Gastrocnemius medialis (tissue), 4 donors: ENCODE measurements at regions not wholly inside any gene's neighbourhood (a gene's known extent, or its start where the extent isn't known, plus 50 kb on each side); places are given as distances from the start of the nearest gene placed in this dataset.

ENCODE experiments used
- ATAC-seq, 2 donors: fragments of 150-250 bp; one replicate each; pipeline ENCODE4 v1.9.1; 2016
- DNase-seq, 2 donors: peaks; one replicate each; pipeline ENCODE4 v3.0.0-alpha.2; 2019
- H3K27ac ChIP-seq, 4 donors: fragments of 200-600 bp; sonication (generic); 1 replicate in 1 of 4; 2 replicates in 3 of 4; pipeline ENCODE4 v1.5.1; 2016 to 2018; ENCODE audit warnings: mild to moderate bottlenecking in 2 of 4, moderate library complexity in 1 of 4
- H3K27me3 ChIP-seq, 3 donors: fragments of 200-600 bp; sonication (generic) in 2 of 3; 1 replicate in 1 of 3; 2 replicates in 2 of 3; pipeline versions ENCODE4 v1.5.1 to v1.6.0; 2016 to 2019; ENCODE audit warnings: mild to moderate bottlenecking in 1 of 3, moderate library complexity in 1 of 3
- H3K36me3 ChIP-seq, 2 donors: fragments of 200-600 bp; sonication (generic) in 1 of 2; one replicate each; pipeline ENCODE4 v1.5.1; 2017 to 2018
- H3K4me1 ChIP-seq, 2 donors: fragments of 200-600 bp; sonication (generic) in 1 of 2; one replicate each; pipeline ENCODE4 v1.5.1; 2016 to 2017; ENCODE audit warnings: mild to moderate bottlenecking in 2 of 2
- H3K4me3 ChIP-seq, 4 donors: fragments of 200-600 bp; sonication (generic) in 3 of 4; 1 replicate in 1 of 4; 2 replicates in 3 of 4; pipeline ENCODE4 v1.5.1; 2016 to 2019; ENCODE audit warnings: mild to moderate bottlenecking in 2 of 4
- H3K9me3 ChIP-seq, 3 donors: fragments of 200-600 bp; sonication (generic) in 2 of 3; 1 replicate in 1 of 3; 2 replicates in 2 of 3; pipeline ENCODE4 v1.5.1; 2016 to 2019
- CTCF ChIP-seq, 5 experiments: fragments of 450-650 bp in 3 of 5; fragments of 200-600 bp in 2 of 5; sonication (generic) in 2 of 5; IDR thresholded peaks in 4 of 5; conservative IDR thresholded peaks in 1 of 5; 1 replicate in 4 of 5; 2 replicates in 1 of 5; pipeline ENCODE4 v1.5.1; 2016 to 2019; ENCODE audit warnings: antibody characterized with exemption in 5 of 5, mild to moderate bottlenecking in 3 of 5, moderate library complexity in 3 of 5
- POLR2A ChIP-seq, 2 donors: fragments of 450-650 bp; IDR thresholded peaks; one replicate each; pipeline ENCODE4 v1.6.1; 2017; ENCODE audit warnings: antibody characterized with exemption in 2 of 2, mild to moderate bottlenecking in 2 of 2, moderate library complexity in 2 of 2
- in situ Hi-C, 4 donors: fragments of 200-750 bp; cut with MboI; loops; one replicate each; pipeline versions ENCODE4 v1.15.0 to v1.8.0; 2017; ENCODE audit warnings: low sequenced_read_pairs in 4 of 4
- intact Hi-C: fragments of 100-400 bp; cut with DNase I; formaldehyde crosslinking; loops from one replicate; pipeline ENCODE4 v1.15.1; 2023; ENCODE audit warnings: low total_unique reads

- Histone ChIP-seq H3K27ac (no peak overlapping the region), H3K9me3 (no peaks in the 10 kb centered on the region), H3K36me3 (no peaks in the 10 kb centered on the region), H3K4me3 (no peak overlapping the region), H3K4me1 (no peaks in the 10 kb centered on the region), H3K27me3 (no peaks in the 10 kb centered on the region)
- intact Hi-C loops, result no loop called here
- TF ChIP-seq POLR2A (IDR thresholded peaks at IDR 0.05) (no peak), CTCF (IDR thresholded peaks at IDR 0.05 in 4 of 5, conservative IDR thresholded peaks at IDR 0.05 in 1 of 5) (no peak)
- ATAC-seq (no peak), DNase-seq (no peak)
- in situ Hi-C loops, result no loop called here
These were observed 150.0 kb upstream of the SPACA1 start for GRCh38 chr6:87897663-87898062.

- H3K36me3 ChIP-seq, result no peaks in the 10 kb centered on the region
- H3K4me3 ChIP-seq, result no peak overlapping the region
- intact Hi-C loops, result no loop called here
- TF ChIP-seq CTCF (IDR thresholded peaks at IDR 0.05 in 4 of 5, conservative IDR thresholded peaks at IDR 0.05 in 1 of 5), result no peak
- ATAC-seq (no peak), DNase-seq (no peak)
- no peaks in the 10 kb centered on the region for H3K4me1 ChIP-seq
- H3K27ac ChIP-seq, result no peak overlapping the region
- in situ Hi-C loops, result no loop called here
- H3K27me3 ChIP-seq, result no peaks in the 10 kb centered on the region
- no peaks in the 10 kb centered on the region for H3K9me3 ChIP-seq
These were observed 150.6 kb upstream of the SPACA1 start for GRCh38 chr6:87897013-87897412.

- Histone ChIP-seq H3K27me3 (no peaks in the 10 kb centered on the region), H3K4me3 (no peak overlapping the region), H3K36me3 (no peaks in the 10 kb centered on the region), H3K27ac (no peak overlapping the region), H3K9me3 (no peaks in the 10 kb centered on the region), H3K4me1 (no peaks in the 10 kb centered on the region)
- no peak for TF ChIP-seq CTCF (IDR thresholded peaks at IDR 0.05 in 4 of 5, conservative IDR thresholded peaks at IDR 0.05 in 1 of 5)
- TF ChIP-seq POLR2A (IDR thresholded peaks at IDR 0.05), result no peak
- intact Hi-C loops (no loop called here), in situ Hi-C loops (no loop called here)
- DNase-seq, result no peak
- no peak for ATAC-seq
These were observed 160.4 kb upstream of the SPACA1 start for GRCh38 chr6:87887266-87887665.

- no peaks in the 10 kb centered on the region for H3K4me1 ChIP-seq
- no peaks in the 10 kb centered on the region for H3K9me3 ChIP-seq
- H3K27me3 ChIP-seq, result no peaks in the 10 kb centered on the region
- H3K36me3 ChIP-seq, result no peaks in the 10 kb centered on the region
- intact Hi-C loops, result no loop called here
- no peak for TF ChIP-seq CTCF (IDR thresholded peaks at IDR 0.05 in 4 of 5, conservative IDR thresholded peaks at IDR 0.05 in 1 of 5)
- ATAC-seq (no peak), DNase-seq (no peak)
- no peak overlapping the region for H3K4me3 ChIP-seq
- in situ Hi-C loops, result no loop called here
- no peak overlapping the region for H3K27ac ChIP-seq
These were observed 163.4 kb upstream of the SPACA1 start for GRCh38 chr6:87884203-87884602.

- no peak overlapping the region for H3K27ac ChIP-seq
- no peak for ATAC-seq
- no peaks in the 10 kb centered on the region for H3K27me3 ChIP-seq
- no peak for TF ChIP-seq CTCF (IDR thresholded peaks at IDR 0.05 in 4 of 5, conservative IDR thresholded peaks at IDR 0.05 in 1 of 5)
- no peak for TF ChIP-seq POLR2A (IDR thresholded peaks at IDR 0.05)
- H3K9me3 ChIP-seq, result no peaks in the 10 kb centered on the region
- H3K36me3 ChIP-seq, result no peaks in the 10 kb centered on the region
- in situ Hi-C loops (no loop called here), intact Hi-C loops (no loop called here)
- H3K4me3 ChIP-seq, result no peak overlapping the region
- H3K4me1 ChIP-seq, result no peaks in the 10 kb centered on the region
- DNase-seq, result no peak
These were observed 166.2 kb upstream of the SPACA1 start for GRCh38 chr6:87881342-87881895.
